ENCODE measurements at regions not wholly inside any gene's neighbourhood (a gene's known extent, or its start where the extent isn't known, plus 50 kb on each side); places are given as distances from the start of the nearest gene placed in this dataset.
"Not testable (repeated sequence)": the region's sequence is repeated elsewhere in the genome, so short reads cannot be mapped to it uniquely, and the experiment has no call there.

DNA sequence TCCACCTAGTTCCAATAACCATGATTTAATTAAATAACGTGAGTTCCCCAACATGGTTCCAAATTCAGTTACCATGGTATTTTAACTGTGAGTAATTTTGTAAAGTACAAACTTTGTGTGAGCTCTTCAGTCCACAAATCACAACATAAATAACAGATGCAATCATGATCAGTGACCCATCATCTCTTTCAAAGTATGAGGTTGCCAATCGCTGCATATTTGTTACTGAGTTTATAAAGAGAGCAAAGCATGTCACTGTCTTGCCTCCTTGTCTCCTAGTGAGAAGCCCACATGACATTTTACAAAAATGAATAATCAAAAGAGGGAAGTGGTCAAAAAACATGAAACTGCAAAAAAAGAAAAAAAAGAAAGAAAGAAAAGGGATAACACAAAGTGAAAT, 69.1 kb upstream of the PDSS1 start:
- POLR2A ChIA-PET = no interaction called here
- no peaks in the 10 kb centered on the region for H3K4me1 ChIP-seq (ENCODE audit: control insufficient read depth in 1 of 2, extremely low read depth in 1 of 2, insufficient read depth in 2 of 2, low read length in 2 of 2)
- CTCF ChIA-PET = interaction anchor here in 1 of 2 donors (0.6 kb wide), 1 partner anchor 38 kb away, joined by 3 read pairs; no protein-coding TSS in a partner anchor
- H3K36me3 ChIP-seq (ENCODE audit: control insufficient read depth in 2 of 2, extremely low read depth in 1 of 2, insufficient read depth in 1 of 2, low read length in 1 of 2) = no peaks in the 10 kb centered on the region
- peak overlapping the region in 1 of 2 donors; percentile 36 for H3K27ac Mint-ChIP-seq
- DNase-seq (no peak), ATAC-seq (replicated peaks in 1 of 4) (no peak)
- H3K36me3 Mint-ChIP-seq = no peaks in the 10 kb centered on the region
- no peak overlapping the region for H3K27ac ChIP-seq (ENCODE audit: low read length)
- H3K4me3 Mint-ChIP-seq = no peak overlapping the region
- peaks cover 17 to 36% of the 10 kb centered on the region in 2 donors for H3K27me3 Mint-ChIP-seq
- no CpG with 5 or more reads among the region's 2 CpGs for WGBS (ENCODE audit: insufficient coverage)
- H3K9me3 Mint-ChIP-seq = no peaks in the 10 kb centered on the region
- H3K4me1 Mint-ChIP-seq = no peaks in the 10 kb centered on the region
- H3K4me3 ChIP-seq (ENCODE audit: control insufficient read depth in 1 of 2, extremely low read depth in 1 of 2, low read length in 1 of 2) = no peak overlapping the region
- no peaks in the 10 kb centered on the region for H3K9me3 ChIP-seq
- peaks cover 0 to 5% of the 10 kb centered on the region in 2 experiments for H3K27me3 ChIP-seq (replicated peaks in 1 of 2; ENCODE audit: control insufficient read depth in 2 of 2, extremely low read depth in 1 of 2, insufficient read depth in 2 of 2, low read length in 1 of 2)

DNA sequence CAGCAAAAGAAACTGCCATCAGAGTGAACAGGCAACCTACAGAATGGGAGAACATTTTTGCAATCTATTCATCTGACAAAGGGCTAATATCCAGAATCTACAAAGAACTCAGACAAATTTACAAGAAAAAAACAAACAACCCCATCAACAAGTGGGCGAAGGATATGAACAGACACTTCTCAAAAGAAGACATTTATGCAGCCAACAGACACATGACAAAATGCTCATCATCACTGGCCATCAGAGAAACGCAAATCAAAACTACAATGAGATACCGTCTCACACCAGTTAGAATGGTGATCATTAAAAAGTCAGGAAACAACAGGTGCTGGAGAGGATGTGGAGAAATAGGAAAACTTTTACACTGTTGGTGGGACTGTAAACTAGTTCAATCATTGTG, 65.3 kb upstream of the PDSS1 start:
- ATAC-seq (replicated peaks in 1 of 4) = not testable (repeated sequence)
- WGBS (ENCODE audit: insufficient coverage) = no CpG with 5 or more reads among the region's 3 CpGs

DNA sequence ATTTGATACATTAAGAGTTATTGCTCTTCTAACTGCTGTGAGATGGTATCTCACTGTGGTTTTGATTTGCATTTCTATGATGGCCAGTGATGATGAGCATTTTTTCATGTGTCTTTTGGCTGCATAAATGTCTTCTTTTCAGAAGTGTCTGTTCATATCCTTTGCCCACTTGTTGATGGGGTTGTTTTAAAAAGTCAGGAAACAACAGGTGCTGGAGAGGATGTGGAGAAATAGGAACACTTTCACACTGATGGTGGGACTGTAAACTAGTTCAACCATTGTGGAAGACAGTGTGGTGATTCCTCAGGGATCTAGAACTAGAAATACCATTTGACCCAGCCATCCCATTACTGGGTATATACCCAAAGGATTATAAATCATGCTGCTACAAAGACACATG, 63.4 kb upstream of the PDSS1 start:
- H3K36me3 Mint-ChIP-seq; H3K4me3 Mint-ChIP-seq; H3K9me3 ChIP-seq; POLR2A ChIA-PET; CTCF ChIA-PET; H3K9me3 Mint-ChIP-seq; ATAC-seq (replicated peaks in 1 of 4); H3K4me1 ChIP-seq (ENCODE audit: control insufficient read depth in 1 of 2, extremely low read depth in 1 of 2, insufficient read depth in 2 of 2, low read length in 2 of 2); DNase-seq; H3K27me3 Mint-ChIP-seq; H3K36me3 ChIP-seq (ENCODE audit: control insufficient read depth in 2 of 2, extremely low read depth in 1 of 2, insufficient read depth in 1 of 2, low read length in 1 of 2); H3K4me3 ChIP-seq (ENCODE audit: control insufficient read depth in 1 of 2, extremely low read depth in 1 of 2, low read length in 1 of 2); H3K4me1 Mint-ChIP-seq; H3K27ac ChIP-seq (ENCODE audit: low read length); H3K27me3 ChIP-seq (replicated peaks in 1 of 2; ENCODE audit: control insufficient read depth in 2 of 2, extremely low read depth in 1 of 2, insufficient read depth in 2 of 2, low read length in 1 of 2); H3K27ac Mint-ChIP-seq: not testable (repeated sequence)

More for the DNA sequence above, 65.3 kb upstream of the PDSS1 start:
- H3K4me1 Mint-ChIP-seq; H3K27ac Mint-ChIP-seq; H3K27ac ChIP-seq (ENCODE audit: low read length); H3K9me3 ChIP-seq; POLR2A ChIA-PET; H3K4me3 ChIP-seq (ENCODE audit: control insufficient read depth in 1 of 2, extremely low read depth in 1 of 2, low read length in 1 of 2); DNase-seq; H3K4me3 Mint-ChIP-seq; H3K9me3 Mint-ChIP-seq; H3K36me3 Mint-ChIP-seq; CTCF ChIA-PET; H3K4me1 ChIP-seq (ENCODE audit: control insufficient read depth in 1 of 2, extremely low read depth in 1 of 2, insufficient read depth in 2 of 2, low read length in 2 of 2); H3K27me3 ChIP-seq (replicated peaks in 1 of 2; ENCODE audit: control insufficient read depth in 2 of 2, extremely low read depth in 1 of 2, insufficient read depth in 2 of 2, low read length in 1 of 2); H3K36me3 ChIP-seq (ENCODE audit: control insufficient read depth in 2 of 2, extremely low read depth in 1 of 2, insufficient read depth in 1 of 2, low read length in 1 of 2): not testable (repeated sequence)
- peaks cover 4 to 14% of the 10 kb centered on the region in 2 donors for H3K27me3 Mint-ChIP-seq

DNA sequence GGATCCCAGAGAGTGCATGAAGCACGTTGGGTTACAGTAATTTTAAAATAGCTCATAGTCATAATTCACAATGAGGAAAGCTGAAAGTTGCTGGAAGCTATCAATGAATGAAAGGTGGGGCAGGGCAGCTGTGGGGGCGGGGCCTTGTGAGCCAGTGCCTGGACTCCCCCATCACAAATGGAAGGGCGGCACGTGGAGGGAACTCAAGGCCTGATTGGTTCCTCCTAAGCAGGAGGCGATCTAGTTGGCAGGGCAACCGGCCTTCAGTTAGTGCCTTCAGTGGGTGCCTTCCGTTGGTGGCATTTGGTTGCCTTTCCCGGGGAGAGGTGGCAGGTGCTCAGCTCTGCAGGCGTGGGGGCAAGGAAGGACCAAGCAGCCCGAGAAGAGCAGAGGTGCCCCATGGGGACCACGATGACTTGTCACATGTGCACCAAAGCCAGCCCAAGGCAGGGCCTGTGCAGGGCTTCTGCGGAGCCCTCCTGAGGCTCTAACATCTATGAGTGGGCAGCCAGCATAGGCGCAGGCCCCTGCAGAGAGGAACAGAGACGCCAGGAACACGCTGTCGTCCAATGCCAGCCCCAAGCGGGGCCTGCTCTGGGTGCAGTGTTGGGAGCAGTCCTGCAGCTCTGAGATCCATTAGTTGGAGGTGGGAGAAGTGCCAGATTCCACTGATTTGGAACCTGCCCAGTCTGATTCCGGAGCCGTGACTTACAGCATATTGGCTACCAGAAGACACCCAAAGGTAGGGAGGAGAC, 59.8 kb upstream of the PDSS1 start:
- H3K4me3 Mint-ChIP-seq = no peak overlapping the region

DNA sequence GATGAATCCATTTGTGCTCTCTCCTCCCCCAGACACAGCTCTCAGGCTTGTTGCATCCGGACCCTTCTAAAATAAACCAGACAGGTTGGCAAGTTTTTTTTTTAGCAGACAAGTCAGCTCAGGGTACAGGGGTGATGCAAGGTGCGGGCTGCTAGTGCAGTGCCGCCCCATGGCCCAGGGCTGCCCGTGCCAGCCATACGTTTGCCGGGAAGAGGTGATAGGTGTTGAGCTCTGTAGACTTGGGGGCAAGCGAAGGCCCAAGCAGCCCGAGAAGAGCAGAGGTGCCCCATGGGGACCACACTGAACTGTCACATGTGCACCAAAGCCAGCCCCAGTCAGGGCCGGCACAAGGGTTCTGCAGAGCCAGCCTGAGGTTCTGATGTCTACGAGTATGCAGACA, 57.1 kb upstream of the PDSS1 start:
- Histone ChIP-seq H3K9me3 (no peaks in the 10 kb centered on the region), H3K4me3 (ENCODE audit: control insufficient read depth in 1 of 2, extremely low read depth in 1 of 2, low read length in 1 of 2) (no peak overlapping the region), H3K27me3 (replicated peaks in 1 of 2; ENCODE audit: control insufficient read depth in 2 of 2, extremely low read depth in 1 of 2, insufficient read depth in 2 of 2, low read length in 1 of 2) (no peaks in the 10 kb centered on the region), H3K4me1 (ENCODE audit: control insufficient read depth in 1 of 2, extremely low read depth in 1 of 2, insufficient read depth in 2 of 2, low read length in 2 of 2) (no peaks in the 10 kb centered on the region), H3K36me3 (ENCODE audit: control insufficient read depth in 2 of 2, extremely low read depth in 1 of 2, insufficient read depth in 1 of 2, low read length in 1 of 2) (no peaks in the 10 kb centered on the region), H3K27ac (ENCODE audit: low read length) (no peak overlapping the region)
- WGBS (ENCODE audit: insufficient coverage) = 97% methylated on average over 10 of the region's 10 CpGs
- no peak for ATAC-seq (replicated peaks in 1 of 4)
- ChIA-PET POLR2A (no interaction called here), CTCF (no interaction called here)
- no peak overlapping the region for H3K27ac Mint-ChIP-seq
- no peak for DNase-seq
- H3K9me3 Mint-ChIP-seq = peaks cover 0 to 2% (median 0%) of the 10 kb centered on the region in 3 donors
- no peak overlapping the region for H3K4me3 Mint-ChIP-seq
- H3K27me3 Mint-ChIP-seq = no peaks in the 10 kb centered on the region
- no peaks in the 10 kb centered on the region for H3K36me3 Mint-ChIP-seq
- no peaks in the 10 kb centered on the region for H3K4me1 Mint-ChIP-seq

More for the DNA sequence above, 59.8 kb upstream of the PDSS1 start:
- CTCF ChIA-PET = no interaction called here
- no peaks in the 10 kb centered on the region for H3K36me3 Mint-ChIP-seq
- no peaks in the 10 kb centered on the region for H3K36me3 ChIP-seq (ENCODE audit: control insufficient read depth in 2 of 2, extremely low read depth in 1 of 2, insufficient read depth in 1 of 2, low read length in 1 of 2)
- H3K4me3 ChIP-seq (ENCODE audit: control insufficient read depth in 1 of 2, extremely low read depth in 1 of 2, low read length in 1 of 2) = no peak overlapping the region
- no peaks in the 10 kb centered on the region for H3K27me3 Mint-ChIP-seq
- H3K27me3 ChIP-seq (replicated peaks in 1 of 2; ENCODE audit: control insufficient read depth in 2 of 2, extremely low read depth in 1 of 2, insufficient read depth in 2 of 2, low read length in 1 of 2) = no peaks in the 10 kb centered on the region
- H3K27ac Mint-ChIP-seq = no peak overlapping the region
- ATAC-seq (replicated peaks in 1 of 4) (no peak), DNase-seq (peak in 1 of 35 experiments; percentile 8)
- H3K9me3 Mint-ChIP-seq = peaks cover 0 to 2% (median 0%) of the 10 kb centered on the region in 3 donors
- POLR2A ChIA-PET = no interaction called here
- H3K4me1 ChIP-seq (ENCODE audit: control insufficient read depth in 1 of 2, extremely low read depth in 1 of 2, insufficient read depth in 2 of 2, low read length in 2 of 2) = no peaks in the 10 kb centered on the region
- no peaks in the 10 kb centered on the region for H3K9me3 ChIP-seq
- WGBS (ENCODE audit: insufficient coverage) = 87% methylated on average over 14 of the region's 19 CpGs
- H3K27ac ChIP-seq (ENCODE audit: low read length) = no peak overlapping the region
- no peaks in the 10 kb centered on the region for H3K4me1 Mint-ChIP-seq

DNA sequence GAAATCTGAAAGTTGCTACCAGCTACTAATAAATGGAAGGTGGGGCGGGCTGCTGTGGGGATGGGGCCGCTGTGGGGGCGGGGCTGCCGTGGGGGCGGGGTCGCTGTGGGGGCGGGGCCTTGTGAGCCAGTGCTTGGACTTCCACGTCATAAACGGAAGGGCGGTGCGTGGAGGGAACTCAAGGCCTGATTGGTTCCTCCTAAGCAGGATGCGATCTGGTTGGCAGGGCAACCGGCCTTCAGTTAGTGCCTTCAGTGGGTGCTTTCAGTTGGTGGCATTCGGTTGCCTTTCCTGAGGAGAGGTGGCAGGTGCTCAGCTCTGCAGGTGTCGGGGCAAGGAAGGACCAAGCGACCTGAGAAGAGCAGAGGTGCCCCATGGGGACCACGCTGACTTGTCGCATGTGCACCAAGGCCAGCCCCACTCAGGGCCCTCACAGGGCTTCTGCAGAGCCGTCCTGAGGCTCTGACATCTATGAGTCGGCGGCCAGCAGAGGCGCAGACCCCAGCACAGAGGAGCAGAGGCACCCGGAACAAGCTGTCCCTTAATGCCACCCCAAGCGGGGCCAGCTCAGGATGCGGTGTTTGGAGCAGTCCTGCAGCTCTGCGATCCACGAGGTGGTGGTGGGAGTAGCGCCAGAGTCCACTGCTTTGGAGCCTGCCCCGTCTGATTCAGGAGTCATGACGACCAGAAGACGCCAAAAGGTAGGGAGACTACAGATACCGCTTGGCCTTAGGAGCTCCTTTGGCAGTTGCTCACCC, 54.4 kb upstream of the PDSS1 start:
- H3K4me3 ChIP-seq (ENCODE audit: control insufficient read depth in 1 of 2, extremely low read depth in 1 of 2, low read length in 1 of 2) = no peak overlapping the region
- H3K36me3 ChIP-seq (ENCODE audit: control insufficient read depth in 2 of 2, extremely low read depth in 1 of 2, insufficient read depth in 1 of 2, low read length in 1 of 2) = no peaks in the 10 kb centered on the region
- peak in 1 of 35 experiments; percentile 47 for DNase-seq
- H3K9me3 ChIP-seq = no peaks in the 10 kb centered on the region
- no peaks in the 10 kb centered on the region for H3K36me3 Mint-ChIP-seq
- H3K27me3 ChIP-seq (replicated peaks in 1 of 2; ENCODE audit: control insufficient read depth in 2 of 2, extremely low read depth in 1 of 2, insufficient read depth in 2 of 2, low read length in 1 of 2) = peaks cover 0 to 2% of the 10 kb centered on the region in 2 experiments
- ATAC-seq (replicated peaks in 1 of 4) = peak in 2 of 4 experiments; percentile 44 to 61
- H3K9me3 Mint-ChIP-seq = peaks cover 0 to 2% (median 0%) of the 10 kb centered on the region in 3 donors
- H3K27ac ChIP-seq (ENCODE audit: low read length) = no peak overlapping the region
- no peaks in the 10 kb centered on the region for H3K4me1 ChIP-seq (ENCODE audit: control insufficient read depth in 1 of 2, extremely low read depth in 1 of 2, insufficient read depth in 2 of 2, low read length in 2 of 2)
- POLR2A ChIA-PET = no interaction called here
- no peaks in the 10 kb centered on the region for H3K27me3 Mint-ChIP-seq
- CTCF ChIA-PET = interaction anchor here in 1 of 2 donors (0.6 kb wide), 1 partner anchor 339 kb away, joined by 4 read pairs; no protein-coding TSS in a partner anchor
- 92% methylated on average over 28 of the region's 32 CpGs for WGBS (ENCODE audit: insufficient coverage)
- H3K4me3 Mint-ChIP-seq = no peak overlapping the region
- no peak overlapping the region for H3K27ac Mint-ChIP-seq
- H3K4me1 Mint-ChIP-seq = peaks cover 6 to 7% (median 6%) of the 10 kb centered on the region in 3 donors
